ENCODE measurements at regions not wholly inside any gene's neighbourhood (a gene's known extent, or its start where the extent isn't known, plus 50 kb on each side); places are given as distances from the start of the nearest gene placed in this dataset.

DNA sequence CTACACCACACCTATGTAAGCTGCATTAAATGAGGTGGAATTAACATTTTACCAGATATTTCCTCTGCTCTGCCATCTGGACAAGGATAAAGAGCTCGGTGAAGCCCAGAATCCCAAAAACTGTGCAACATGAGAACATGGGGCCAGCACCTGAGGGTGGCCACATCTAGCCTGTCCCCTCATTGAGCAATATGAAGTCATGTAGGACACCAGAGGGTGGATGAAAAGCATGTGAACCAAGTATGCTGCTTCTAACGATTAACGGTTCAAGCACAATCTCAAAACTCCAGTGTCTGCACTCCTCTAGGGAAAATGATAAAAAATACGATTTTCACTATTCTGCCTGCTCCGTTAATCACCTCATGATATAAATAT is 545.8 kb downstream of the EBF1 start:
- no peak for DNase-seq (ENCODE audit: low read depth in 3 of 3)

DNA sequence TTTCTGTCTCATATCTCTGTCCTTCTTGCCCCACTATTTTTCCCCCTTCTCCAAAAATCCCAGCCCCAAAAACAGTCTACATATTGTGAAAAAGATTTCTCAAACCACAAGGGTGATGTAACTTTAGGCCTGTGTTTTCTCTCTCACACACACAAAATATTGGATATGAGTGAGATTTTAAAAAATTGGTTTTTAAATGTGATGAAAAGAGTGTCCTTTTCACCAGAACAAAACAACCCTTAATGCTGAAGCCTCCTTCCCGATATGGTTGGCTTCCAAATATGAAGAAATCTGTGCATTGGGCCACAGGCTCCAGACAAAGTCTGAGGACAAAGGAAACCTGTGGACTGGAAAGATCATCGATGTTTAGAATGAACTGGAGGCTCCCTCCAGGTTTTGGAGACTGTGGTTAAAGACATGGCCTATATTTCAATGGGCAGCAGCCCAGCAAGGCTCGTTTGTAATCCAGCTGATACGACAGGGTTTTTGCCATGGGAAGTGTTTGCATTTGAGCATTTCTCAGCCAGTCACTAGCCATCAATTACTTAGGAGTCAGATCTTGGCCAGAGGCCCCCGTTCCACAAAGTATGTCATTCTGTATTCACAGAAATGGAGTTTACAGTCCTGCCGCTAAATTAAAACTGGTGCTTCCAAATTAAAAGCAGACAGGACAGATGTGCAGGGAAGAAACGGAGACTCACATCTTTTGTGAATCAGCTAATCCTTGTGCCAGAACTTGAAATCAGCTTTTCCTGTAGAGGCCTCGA is 546.3 kb downstream of the EBF1 start:
- DNase-seq (ENCODE audit: low read depth in 3 of 3), result no peak

- no peak for DNase-seq (ENCODE audit: low read depth in 3 of 3)
Measured at GRCh38 chr5:158552241-158552640, 547.5 kb downstream of the EBF1 start.

DNA sequence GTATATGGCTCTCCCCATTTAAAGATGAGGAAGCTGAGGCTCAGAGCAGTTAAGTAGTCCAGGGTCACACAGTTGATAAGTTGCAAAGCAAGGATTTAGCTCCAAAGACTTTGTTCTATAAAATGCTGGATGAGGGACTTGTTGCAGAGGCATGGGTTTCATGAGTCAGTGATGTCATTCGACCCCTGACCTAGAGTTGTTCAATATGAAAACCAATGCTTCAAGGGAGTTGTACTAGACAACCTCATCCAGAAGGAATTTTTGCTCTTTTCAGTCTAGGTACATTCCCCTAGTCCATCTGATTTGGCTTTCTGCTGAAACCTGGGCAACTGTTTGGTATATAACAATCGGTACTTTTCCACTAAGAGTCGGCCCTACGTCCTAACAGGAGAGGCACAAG is 550.4 kb downstream of the EBF1 start:
- no peak for DNase-seq (ENCODE audit: low read depth in 3 of 3)

DNA sequence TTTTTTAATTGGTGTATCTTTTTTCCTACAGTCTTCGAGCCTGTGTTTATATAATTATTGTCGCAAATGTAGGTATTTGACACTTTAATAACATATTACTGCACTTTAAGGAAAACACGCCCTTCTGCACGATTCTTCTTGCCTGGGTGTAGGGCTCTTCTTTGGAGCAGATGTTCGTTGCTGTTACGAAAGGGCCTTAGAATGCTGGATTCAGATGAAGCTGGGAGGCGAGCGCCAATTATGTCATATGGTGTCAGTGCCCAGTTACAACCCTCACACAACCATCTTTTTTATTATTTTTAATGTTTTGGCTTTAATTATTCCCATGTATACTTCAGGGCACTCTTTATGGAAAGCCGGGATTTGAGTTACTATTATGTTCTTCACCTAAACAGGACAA is 553.0 kb downstream of the EBF1 start:
- no peak for DNase-seq (ENCODE audit: low read depth in 3 of 3)

DNA sequence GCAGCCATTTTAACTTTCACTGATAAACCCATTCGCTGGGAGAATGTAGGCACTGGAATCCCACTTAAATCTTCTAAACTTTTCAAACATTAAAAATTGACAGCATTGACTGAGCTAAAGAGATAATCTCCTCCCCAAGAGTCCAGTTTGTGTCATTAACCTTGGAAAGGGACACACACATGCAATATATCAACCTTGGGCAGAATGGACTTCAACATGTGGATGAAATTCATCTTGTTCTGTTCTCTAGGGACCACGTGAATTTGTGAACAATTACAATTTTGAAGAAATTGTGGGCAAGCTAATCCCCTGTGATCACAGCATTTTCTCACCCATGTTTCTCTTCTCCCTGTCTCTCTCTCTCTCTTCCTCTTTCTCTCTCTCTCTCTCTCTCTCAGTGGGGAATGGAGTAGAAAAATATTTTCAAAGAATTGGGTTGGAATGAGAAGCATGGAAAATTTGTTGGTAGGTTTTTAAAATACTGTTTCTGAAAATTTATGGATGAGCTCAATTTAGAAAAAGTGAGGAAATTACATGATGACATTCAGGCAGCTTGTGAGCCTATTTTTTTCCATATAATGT is 553.7 kb downstream of the EBF1 start:
- DNase-seq (ENCODE audit: low read depth in 3 of 3), result no peak

- no peak for DNase-seq (ENCODE audit: low read depth in 3 of 3)
Measured at GRCh38 chr5:158544388-158545339, 555.1 kb downstream of the EBF1 start.

DNA sequence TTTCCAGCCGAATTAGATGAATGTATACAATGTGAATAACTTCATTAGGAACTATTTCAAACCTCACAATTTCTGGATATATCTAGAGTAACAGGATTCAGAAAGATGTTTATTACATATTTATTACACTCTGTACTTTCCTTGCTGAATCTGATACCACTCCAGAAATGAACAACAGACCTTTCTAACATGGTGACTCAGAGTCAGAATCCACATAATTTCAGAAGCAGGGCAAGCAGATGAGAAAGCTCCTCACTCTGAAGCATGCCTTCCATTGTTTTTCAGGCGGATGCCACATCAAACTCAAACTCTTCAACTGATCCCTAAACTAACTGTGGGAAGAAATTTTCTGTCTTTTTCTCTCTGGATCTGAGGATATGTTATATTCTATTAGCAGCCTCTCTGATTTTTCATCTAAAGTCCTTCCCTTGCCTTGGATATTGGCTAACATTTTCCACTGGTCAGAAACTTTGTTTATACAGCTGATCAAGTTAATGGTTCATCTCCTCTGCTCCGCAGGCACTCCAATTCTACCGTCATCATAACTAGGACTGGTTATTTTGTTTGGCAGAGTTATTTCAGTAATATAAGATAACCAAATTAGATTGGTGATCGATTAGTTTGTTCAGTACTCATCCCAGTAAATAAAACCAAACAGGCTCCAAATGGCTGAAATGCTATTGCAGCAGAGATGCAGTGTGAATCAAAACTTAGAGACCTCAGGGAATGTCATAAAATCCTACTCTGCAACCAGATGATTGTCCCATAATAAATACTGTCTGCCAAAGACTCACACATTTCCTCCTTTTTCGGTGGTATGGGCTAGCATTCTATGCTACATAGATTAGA is 556.0 kb downstream of the EBF1 start:
- DNase-seq (ENCODE audit: low read depth in 3 of 3), result no peak

GRCh38 chr5:158541536-158542297 is 558.0 kb downstream of the EBF1 start:
- no peak for DNase-seq (ENCODE audit: low read depth in 3 of 3)

DNA sequence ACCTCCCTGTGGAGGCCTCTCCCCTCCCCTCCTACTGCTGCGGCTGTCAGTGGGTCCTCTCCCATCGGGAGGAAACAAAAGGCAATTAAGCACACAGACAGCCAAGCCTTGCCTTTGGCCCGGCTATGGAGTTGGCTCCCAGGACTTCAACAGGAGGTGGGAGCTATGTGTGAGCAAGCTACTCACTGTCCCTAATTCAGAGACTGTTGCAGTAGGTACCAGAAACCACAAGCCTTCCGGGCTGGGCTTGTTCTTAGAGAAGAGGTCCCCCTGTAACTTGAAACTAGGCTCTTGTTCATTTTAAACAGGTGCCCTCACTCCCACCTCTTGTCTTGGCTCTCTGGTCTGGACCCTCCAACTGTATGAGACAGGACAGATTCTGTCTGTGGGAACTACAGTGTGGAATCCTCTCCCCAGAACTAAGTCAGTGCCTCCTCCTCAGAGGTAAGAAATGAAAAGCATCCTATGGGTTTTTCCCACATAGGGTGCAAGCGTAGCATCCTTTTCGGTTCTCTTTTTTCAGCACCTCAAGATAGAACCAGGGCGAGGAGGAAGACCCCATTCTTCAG is 561.1 kb downstream of the EBF1 start:
- no peak for DNase-seq (ENCODE audit: low read depth in 3 of 3)

DNA sequence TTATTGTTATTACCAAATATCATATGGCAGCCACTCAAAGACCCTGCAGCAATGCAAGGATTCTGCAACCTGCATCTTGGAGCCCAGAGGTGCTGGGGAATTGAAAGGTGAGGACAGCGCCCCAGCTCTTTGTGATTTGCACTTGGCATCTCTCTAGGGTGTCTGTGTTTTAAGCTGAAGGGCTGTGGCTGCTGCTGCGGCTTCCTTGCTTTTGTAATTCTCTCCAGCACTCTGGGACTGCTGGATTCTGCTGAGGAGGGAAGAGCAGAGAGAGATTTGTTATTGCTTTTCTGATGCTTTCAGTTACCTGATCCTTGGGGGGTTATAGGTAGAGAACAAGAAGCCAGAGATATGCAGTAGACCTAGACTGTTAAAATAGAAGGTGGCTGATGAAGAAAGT is 562.4 kb downstream of the EBF1 start:
- no peak for DNase-seq (ENCODE audit: low read depth in 3 of 3)

GRCh38 chr5:158534203-158534602 is 565.5 kb downstream of the EBF1 start:
- DNase-seq (ENCODE audit: low read depth in 3 of 3), result no peak

DNA sequence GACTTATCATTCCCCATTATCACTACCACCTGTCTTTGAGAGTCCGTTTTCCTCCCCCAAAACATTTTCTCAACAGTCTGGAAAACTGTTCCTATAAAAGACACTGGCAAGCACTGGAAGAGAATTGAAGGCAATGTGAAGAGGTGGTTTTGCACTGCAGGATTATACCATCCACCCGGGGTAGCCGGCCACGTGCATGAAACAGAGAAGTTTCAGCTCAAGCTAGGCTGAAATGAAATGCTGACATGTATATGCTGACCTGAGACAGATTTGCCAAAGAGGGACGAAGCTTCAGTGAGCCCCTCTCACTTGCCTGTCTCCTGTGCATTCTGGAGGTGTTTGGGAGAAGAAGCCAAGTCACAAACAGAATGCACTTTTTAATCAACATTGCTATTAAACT is 567.0 kb downstream of the EBF1 start:
- DNase-seq (ENCODE audit: low read depth in 3 of 3), result no peak

- no peak for DNase-seq (ENCODE audit: low read depth in 3 of 3)
Measured at GRCh38 chr5:158531860-158532259, 567.9 kb downstream of the EBF1 start.

DNA sequence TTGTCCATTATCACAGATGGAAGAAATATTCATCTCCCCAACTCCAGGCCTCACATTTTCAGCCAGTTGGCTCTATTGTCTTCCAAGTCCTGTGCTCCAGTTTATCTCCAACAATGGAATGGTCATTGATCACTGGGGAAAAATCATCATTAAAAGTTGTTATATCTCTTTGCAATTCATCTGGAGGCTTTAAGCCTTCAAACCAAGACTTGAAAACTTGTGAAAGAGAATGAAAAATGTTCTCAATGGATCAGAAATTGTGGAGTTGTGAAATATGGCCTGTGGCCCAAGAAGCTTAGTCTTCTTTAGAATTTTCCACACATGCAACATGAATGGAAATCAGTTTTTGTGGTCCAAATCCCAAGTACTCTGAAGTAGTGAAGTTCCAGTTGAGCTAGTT is 569.6 kb downstream of the EBF1 start:
- DNase-seq (ENCODE audit: low read depth in 3 of 3), result no peak

GRCh38 chr5:158529454-158529853 is 570.3 kb downstream of the EBF1 start:
- DNase-seq (ENCODE audit: low read depth in 3 of 3), result no peak

DNA sequence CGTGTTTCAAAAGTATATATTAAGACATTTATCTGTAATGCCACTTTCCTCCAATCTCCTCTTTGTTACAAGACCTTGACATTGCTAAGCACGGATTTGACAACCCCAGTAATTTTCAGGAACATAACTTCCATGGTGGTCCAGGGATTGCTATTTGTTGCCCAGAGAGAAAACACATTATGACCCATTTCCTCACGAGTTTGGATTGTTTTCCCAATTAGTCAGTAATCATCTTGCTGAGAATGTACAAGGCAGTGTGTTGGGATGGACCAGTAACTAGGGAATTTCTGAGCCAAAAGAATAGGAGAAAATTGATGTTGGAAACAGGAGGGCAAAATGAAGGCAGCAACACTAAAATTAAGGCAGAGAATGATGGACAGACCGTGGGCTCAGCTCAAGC is 574.1 kb downstream of the EBF1 start:
- no peak for DNase-seq (ENCODE audit: low read depth in 3 of 3)

DNA sequence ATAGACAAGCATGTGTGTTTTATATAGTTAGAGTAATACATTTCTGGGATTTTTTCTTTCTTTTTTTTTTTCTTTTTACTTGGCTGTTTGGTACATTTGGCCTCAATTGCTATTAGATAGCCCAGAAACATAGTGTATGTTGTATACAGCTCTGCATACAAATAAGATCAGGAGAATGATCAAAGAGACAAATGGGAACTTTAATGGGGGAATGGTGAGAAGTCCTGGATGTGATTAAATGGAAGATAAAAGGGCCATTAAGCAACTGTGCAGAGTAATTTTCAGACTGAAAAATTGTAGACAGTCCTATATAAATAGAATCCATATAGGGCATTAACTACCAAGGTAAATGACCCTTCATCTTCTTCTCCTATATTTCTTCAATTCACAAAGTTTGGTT is 575.6 kb downstream of the EBF1 start:
- DNase-seq (ENCODE audit: low read depth in 3 of 3), result no peak

- DNase-seq (ENCODE audit: low read depth in 3 of 3), result no peak
Measured at GRCh38 chr5:158522776-158523175, 576.9 kb downstream of the EBF1 start.

DNA sequence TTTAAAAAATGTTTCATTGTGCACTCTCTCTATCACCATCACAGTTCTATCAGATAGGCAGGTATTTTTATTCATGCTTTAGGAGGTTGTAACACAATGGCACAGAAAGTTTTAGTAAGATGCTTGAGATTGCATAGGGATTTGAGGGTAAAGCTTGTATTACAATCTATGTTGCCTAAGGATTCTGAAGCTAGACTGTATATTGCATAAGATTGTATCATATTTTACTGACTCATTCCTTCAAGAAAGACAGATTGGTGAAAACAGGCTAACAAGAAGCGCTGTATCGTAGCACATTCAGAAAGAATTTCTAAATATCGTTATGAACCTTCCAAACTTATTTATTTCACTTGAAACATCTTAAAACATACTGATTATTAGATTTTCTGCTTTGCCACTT is 577.7 kb downstream of the EBF1 start:
- DNase-seq (ENCODE audit: low read depth in 3 of 3), result no peak
